Trophoblast cell (in vitro differentiated cells and primary cell): ENCODE measurements at regions not wholly inside any gene's neighbourhood (a gene's known extent, or its start where the extent isn't known, plus 50 kb on each side); places are given as distances from the start of the nearest gene placed in this dataset.

Experiments used
- DNase-seq, 2 donors: peaks; one replicate each; pipeline ENCODE4 v3.0.0-alpha.2; 2016
- H2AFZ ChIP-seq: 2 replicates; pipeline ENCODE4 v1.6.1; 2013; ENCODE audit warnings: low read length, moderate library complexity, mild to moderate bottlenecking; ENCODE audit not compliant: insufficient read depth, poor library complexity
- H2AK5ac ChIP-seq: 2 replicates; pipeline ENCODE4 v1.6.1; 2013; ENCODE audit warnings: mild to moderate bottlenecking, low read length
- H2BK120ac ChIP-seq: 2 replicates; pipeline ENCODE4 v1.6.1; 2013; ENCODE audit warnings: low read length, mild to moderate bottlenecking, moderate library complexity; ENCODE audit not compliant: insufficient read depth, poor library complexity
- H2BK12ac ChIP-seq: 2 replicates; pipeline ENCODE4 v1.6.1; 2013; ENCODE audit warnings: mild to moderate bottlenecking, low read length, moderate library complexity
- H2BK5ac ChIP-seq: 2 replicates; pipeline ENCODE4 v1.6.1; 2013; ENCODE audit warnings: low read length, low read depth, moderate library complexity, mild to moderate bottlenecking; ENCODE audit not compliant: poor library complexity
- H3K14ac ChIP-seq: 2 replicates; pipeline ENCODE4 v1.6.1; 2013; ENCODE audit warnings: mild to moderate bottlenecking, low read length
- H3K18ac ChIP-seq: 2 replicates; pipeline ENCODE4 v1.6.1; 2013; ENCODE audit warnings: mild to moderate bottlenecking, low read length
- H3K23ac ChIP-seq: 2 replicates; pipeline ENCODE4 v1.6.1; 2013; ENCODE audit warnings: low read length
- H3K27ac ChIP-seq: 2 replicates; pipeline ENCODE4 v1.5.1; 2013; ENCODE audit warnings: low read depth, mild to moderate bottlenecking, inconsistent platforms, low read length, moderate library complexity
- H3K27me3 ChIP-seq: 2 replicates; pipeline ENCODE4 v1.6.1; 2013; ENCODE audit warnings: inconsistent platforms, mild to moderate bottlenecking, low read length, moderate library complexity; ENCODE audit not compliant: insufficient read depth
- H3K36me3 ChIP-seq, 2 experiments: 1 replicate in 1 of 2; 2 replicates in 1 of 2; pipeline ENCODE4 v1.6.1; 2013; ENCODE audit warnings: low read length in 2 of 2, mild to moderate bottlenecking in 2 of 2, moderate library complexity in 1 of 2; ENCODE audit not compliant: insufficient read depth in 2 of 2, control insufficient read depth in 1 of 2
- H3K4ac ChIP-seq: 2 replicates; pipeline ENCODE4 v1.6.1; 2013; ENCODE audit warnings: low read depth, mild to moderate bottlenecking, low read length, moderate library complexity
- H3K4me1 ChIP-seq, 2 experiments: 1 replicate in 1 of 2; 2 replicates in 1 of 2; pipeline ENCODE4 v1.6.1; 2013; ENCODE audit warnings: low read length in 2 of 2, mild to moderate bottlenecking in 2 of 2, moderate library complexity in 1 of 2; ENCODE audit not compliant: insufficient read depth in 2 of 2, control insufficient read depth in 1 of 2
- H3K4me2 ChIP-seq: 2 replicates; pipeline ENCODE4 v1.6.1; 2013; ENCODE audit warnings: inconsistent platforms, mild to moderate bottlenecking, low read length, moderate library complexity
- H3K4me3 ChIP-seq: 2 replicates; pipeline ENCODE4 v1.5.1; 2013; ENCODE audit warnings: mild to moderate bottlenecking, low read depth, low read length, inconsistent platforms
- H3K79me1 ChIP-seq: one replicate; pipeline ENCODE4 v1.6.1; 2013; ENCODE audit warnings: low read length
- H3K79me2 ChIP-seq: 2 replicates; pipeline ENCODE4 v1.6.1; 2013; ENCODE audit warnings: low read length, mild to moderate bottlenecking; ENCODE audit not compliant: control insufficient read depth, insufficient read depth, poor library complexity
- H3K9ac ChIP-seq: 2 replicates; pipeline ENCODE4 v1.6.1; 2013; ENCODE audit warnings: mild to moderate bottlenecking, low read length
- H3K9me3 ChIP-seq: 2 replicates; pipeline ENCODE4 v1.6.1; 2013; ENCODE audit warnings: low read depth, mild to moderate bottlenecking, control low read depth, inconsistent platforms, low read length; ENCODE audit not compliant: insufficient read depth
- H4K12ac ChIP-seq: 2 replicates; pipeline ENCODE4 v1.6.1; 2013; ENCODE audit warnings: low read depth, mild to moderate bottlenecking, low read length, moderate library complexity
- H4K8ac ChIP-seq: 2 replicates; pipeline ENCODE4 v1.6.1; 2013; ENCODE audit warnings: low read depth, mild to moderate bottlenecking, low read length, moderate library complexity
- H4K91ac ChIP-seq: one replicate; pipeline ENCODE4 v1.6.1; 2013; ENCODE audit warnings: low read depth, mild to moderate bottlenecking, low read length, moderate library complexity
- WGBS: extraction: QIAGEN DNeasy Blood & Tissue Kit; methylation state at CpG from one replicate; pipeline ENCODE4 v1.1.7; 2013; ENCODE audit warnings: missing lambda C conversion rate; ENCODE audit not compliant: insufficient read length, insufficient coverage; ENCODE audit errors: extremely low coverage; 5-methylcytosine and 5-hydroxymethylcytosine counted together

DNA sequence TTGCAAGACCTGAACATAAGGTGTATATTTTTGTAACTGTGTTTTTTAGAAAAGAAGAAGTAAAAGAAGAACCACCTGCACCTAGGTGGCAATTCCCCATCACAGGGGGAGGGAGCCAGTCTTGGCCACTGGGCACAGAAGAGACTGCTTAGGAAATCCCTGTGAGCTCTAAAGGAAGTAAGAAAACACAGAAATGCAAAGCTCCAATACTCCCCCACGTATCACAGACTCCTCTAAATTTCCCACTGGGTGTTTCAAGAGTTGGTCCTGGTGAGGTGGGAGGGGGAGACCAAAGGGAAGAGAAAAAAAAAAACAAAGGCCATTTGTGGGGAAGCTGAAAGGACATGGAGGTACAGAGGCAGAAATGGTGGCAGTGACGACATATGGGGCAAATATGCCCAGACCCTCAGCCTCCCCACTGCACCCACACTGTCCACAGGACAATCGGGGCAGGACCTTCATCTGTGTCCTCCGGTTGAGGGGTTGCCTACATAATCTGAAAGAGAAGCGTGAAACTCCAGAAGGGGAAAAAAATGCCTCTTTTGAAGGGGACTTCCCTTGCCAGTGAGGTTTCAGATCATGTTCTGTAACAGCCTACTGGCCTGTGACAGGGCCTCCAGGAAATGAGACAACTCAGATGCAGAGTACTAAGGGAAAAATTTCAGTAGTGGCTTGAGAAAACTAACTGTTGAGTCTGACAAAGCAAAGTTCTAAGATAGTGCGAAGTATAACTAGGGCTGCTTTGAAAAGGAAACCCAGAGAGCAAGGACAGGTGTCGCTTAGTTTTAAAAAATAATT is 226.2 kb upstream of the MARCKS start:
- H3K79me1 ChIP-seq = peaks cover 6% of the 10 kb centered on the region
- peak in 1 of 2 donors; percentile 39 for DNase-seq
- H3K36me3 ChIP-seq = no peaks in the 10 kb centered on the region
- no CpG with 5 or more reads among the region's 7 CpGs for WGBS
- peak overlapping the region; percentile 85 for H4K8ac ChIP-seq
- H3K79me2 ChIP-seq = no peaks in the 10 kb centered on the region
- H3K23ac ChIP-seq = no peak overlapping the region
- H3K27ac ChIP-seq = no peak overlapping the region
- H3K14ac ChIP-seq = peak overlapping the region; percentile 73
- no peak overlapping the region for H2AK5ac ChIP-seq
- no peak overlapping the region for H2BK5ac ChIP-seq
- peaks cover 0 to 5% of the 10 kb centered on the region in 2 experiments for H3K4me1 ChIP-seq
- no peaks in the 10 kb centered on the region for H3K27me3 ChIP-seq
- no peak overlapping the region for H3K18ac ChIP-seq
- no peak overlapping the region for H3K4ac ChIP-seq
- no peak overlapping the region for H4K12ac ChIP-seq
- no peaks in the 10 kb centered on the region for H3K9me3 ChIP-seq
- no peak overlapping the region for H3K4me3 ChIP-seq
- peak overlapping the region; percentile 11 for H2BK12ac ChIP-seq
- H2BK120ac ChIP-seq = no peak overlapping the region
- H3K4me2 ChIP-seq = no peak overlapping the region
- peak overlapping the region; percentile 17 for H2AFZ ChIP-seq
- peak overlapping the region; percentile 57 for H4K91ac ChIP-seq
- no peak overlapping the region for H3K9ac ChIP-seq

DNA sequence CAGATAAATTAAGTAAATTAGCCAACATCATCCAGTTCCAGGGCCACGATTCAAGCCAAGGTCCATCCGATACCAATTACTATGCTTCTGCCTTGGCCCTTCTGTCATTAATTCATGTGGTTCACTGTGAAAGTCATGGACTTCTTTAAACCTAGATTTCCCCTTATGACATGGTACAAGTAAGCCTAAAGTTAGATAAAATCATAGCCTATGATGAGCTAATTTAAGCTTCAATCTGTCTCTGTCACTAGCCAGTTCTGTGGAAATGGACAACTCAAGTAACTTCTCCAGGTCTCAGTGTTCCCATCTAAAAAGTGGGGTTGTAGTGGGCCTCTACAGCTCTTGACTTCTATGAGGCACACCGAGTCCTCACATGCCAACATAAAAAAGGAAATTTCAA is 225.5 kb upstream of the MARCKS start:
- H4K12ac ChIP-seq = no peak overlapping the region
- H3K9me3 ChIP-seq = no peaks in the 10 kb centered on the region
- no peak overlapping the region for H3K23ac ChIP-seq
- no peak overlapping the region for H3K4me2 ChIP-seq
- peaks cover 6% of the 10 kb centered on the region for H3K79me1 ChIP-seq
- no peaks in the 10 kb centered on the region for H3K27me3 ChIP-seq
- H3K4ac ChIP-seq = no peak overlapping the region
- no peak overlapping the region for H2BK12ac ChIP-seq
- no peak overlapping the region for H3K27ac ChIP-seq
- no peak overlapping the region for H3K18ac ChIP-seq
- no peak overlapping the region for H4K91ac ChIP-seq
- no peak overlapping the region for H3K4me3 ChIP-seq
- H2BK5ac ChIP-seq = no peak overlapping the region
- H3K9ac ChIP-seq = no peak overlapping the region
- no peak overlapping the region for H2AK5ac ChIP-seq
- no peak overlapping the region for H4K8ac ChIP-seq
- no peak overlapping the region for H3K14ac ChIP-seq
- no peak overlapping the region for H2BK120ac ChIP-seq
- no peaks in the 10 kb centered on the region for H3K79me2 ChIP-seq
- no peak for DNase-seq
- WGBS = no CpG with 5 or more reads among the region's 3 CpGs
- peaks cover 0 to 5% of the 10 kb centered on the region in 2 experiments for H3K4me1 ChIP-seq
- H3K36me3 ChIP-seq = no peaks in the 10 kb centered on the region
- H2AFZ ChIP-seq = no peak overlapping the region

DNA sequence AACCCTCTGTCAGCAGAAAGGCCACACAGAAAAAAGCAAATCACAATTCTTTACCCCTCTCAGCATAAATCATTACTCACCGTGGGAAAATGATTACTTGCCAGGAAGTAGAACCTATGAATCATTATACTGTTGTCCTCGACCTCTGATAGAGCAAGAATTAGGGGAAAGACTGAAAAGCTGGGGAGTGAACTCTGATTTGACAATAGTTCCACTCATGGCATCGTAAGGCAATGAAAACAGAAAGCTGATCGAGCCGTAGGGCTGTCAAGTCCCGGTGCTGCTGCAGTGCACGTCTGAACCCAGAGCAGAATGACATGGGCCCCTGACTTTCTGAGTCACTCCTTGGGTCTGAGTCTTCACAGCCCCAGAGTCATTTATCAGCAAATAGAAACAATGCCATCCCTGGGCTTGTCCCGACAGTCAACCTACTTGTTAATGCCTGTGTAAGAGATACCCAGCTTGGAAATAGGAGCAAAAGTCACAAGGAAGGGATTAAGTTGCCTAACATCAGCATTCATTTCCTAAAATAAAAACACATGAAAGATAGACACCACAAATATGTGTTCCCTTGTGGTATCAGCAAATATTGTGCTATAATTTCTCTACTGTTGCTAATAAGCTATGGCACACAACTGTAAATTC is 224.8 kb upstream of the MARCKS start:
- Histone ChIP-seq H3K4ac (no peak overlapping the region), H2AFZ (no peak overlapping the region), H4K8ac (no peak overlapping the region), H2BK5ac (no peak overlapping the region), H3K14ac (no peak overlapping the region), H2BK12ac (no peak overlapping the region), H2BK120ac (no peak overlapping the region), H3K9ac (no peak overlapping the region), H4K91ac (no peak overlapping the region), H3K27me3 (no peaks in the 10 kb centered on the region), H4K12ac (no peak overlapping the region), H3K27ac (no peak overlapping the region), H3K79me2 (no peaks in the 10 kb centered on the region), H3K4me2 (no peak overlapping the region), H3K9me3 (no peaks in the 10 kb centered on the region), H2AK5ac (no peak overlapping the region), H3K23ac (no peak overlapping the region), H3K4me1 (peaks cover 0 to 5% of the 10 kb centered on the region in 2 experiments), H3K4me3 (no peak overlapping the region), H3K18ac (no peak overlapping the region), H3K79me1 (peaks cover 6% of the 10 kb centered on the region), H3K36me3 (no peaks in the 10 kb centered on the region)
- peak; percentile 30 to 44 for DNase-seq
- no CpG with 5 or more reads among the region's 8 CpGs for WGBS

DNA sequence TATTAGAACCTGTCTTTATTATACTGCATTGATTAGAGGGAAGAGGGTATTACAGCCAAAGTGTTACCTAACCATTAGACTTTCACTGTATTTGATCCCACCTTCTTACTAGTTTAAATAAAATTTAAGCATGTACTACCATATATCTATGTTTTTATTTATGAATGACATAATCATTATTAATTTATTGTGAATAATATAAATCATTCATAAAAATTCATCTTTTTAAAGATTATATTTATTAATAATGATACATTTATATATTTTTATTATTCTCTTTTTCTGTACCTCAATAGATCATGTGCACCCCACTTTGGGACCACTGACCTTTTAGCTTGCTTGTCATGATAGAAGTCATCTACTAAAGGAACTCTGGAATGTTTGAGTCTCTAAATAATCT is 223.5 kb upstream of the MARCKS start:
- no peak for DNase-seq
- Histone ChIP-seq H3K4me1 (peaks cover 0 to 5% of the 10 kb centered on the region in 2 experiments), H3K23ac (no peak overlapping the region), H3K27ac (no peak overlapping the region), H3K36me3 (no peaks in the 10 kb centered on the region), H2BK120ac (no peak overlapping the region), H2AFZ (no peak overlapping the region), H3K4me2 (no peak overlapping the region), H3K27me3 (no peaks in the 10 kb centered on the region), H3K4me3 (no peak overlapping the region), H3K9me3 (no peaks in the 10 kb centered on the region), H4K91ac (no peak overlapping the region), H3K79me1 (peaks cover 6% of the 10 kb centered on the region), H3K18ac (no peak overlapping the region), H2AK5ac (no peak overlapping the region), H4K12ac (no peak overlapping the region), H3K79me2 (no peaks in the 10 kb centered on the region), H3K9ac (no peak overlapping the region), H3K14ac (no peak overlapping the region), H2BK12ac (no peak overlapping the region), H2BK5ac (no peak overlapping the region), H3K4ac (no peak overlapping the region), H4K8ac (no peak overlapping the region)
